H1 (cell line): ENCODE measurements at regions not wholly inside any gene's neighbourhood (a gene's known extent, or its start where the extent isn't known, plus 50 kb on each side); places are given as distances from the start of the nearest gene placed in this dataset.

Experiments
- CTCF ChIA-PET: fragments of 300-600 bp; sonication (Branson Sonifier 250); formaldehyde crosslinking; loops from one replicate; lab custom pipeline; 2021; ENCODE audit not compliant: partially characterized antibody; lab: Charles Lee
- POLR2A ChIA-PET: fragments of 300-600 bp; sonication (Branson Sonifier 250); formaldehyde crosslinking; loops from one replicate; lab custom pipeline; 2021; ENCODE audit warnings: inconsistent platforms; ENCODE audit not compliant: partially characterized antibody; lab: Charles Lee
- DNase-seq, 2 experiments: peaks; one replicate each; pipeline versions ENCODE4 v3.0.0 to v3.0.0-alpha.2; 2010 to 2022; ENCODE audit warnings: low spot score in 2 of 2, low read depth in 1 of 2, mixed read lengths in 1 of 2
- FAIRE-seq: peaks from 2 replicates; lab custom pipeline; 2011; peaks lifted over from hg19 to GRCh38; lab: Jason Lieb, UNC
- H2AFZ ChIP-seq: 2 replicates; pipeline ENCODE4 v1.8.1; 2012; ENCODE audit warnings: low read length, inconsistent platforms
- H2AK5ac ChIP-seq: 2 replicates; pipeline ENCODE4 v1.6.1; 2013; ENCODE audit warnings: low read depth, low read length
- H2BK120ac ChIP-seq: replicated peaks from 2 replicates; pipeline ENCODE3; 2013; ENCODE audit warnings: low read depth, low read length, inconsistent platforms
- H2BK12ac ChIP-seq: 2 replicates; pipeline ENCODE4 v1.6.1; 2013; ENCODE audit warnings: low read depth, low read length
- H2BK15ac ChIP-seq: 2 replicates; pipeline ENCODE4 v1.6.1; 2013; ENCODE audit warnings: low read length
- H2BK20ac ChIP-seq: 2 replicates; pipeline ENCODE4 v1.6.1; 2013; ENCODE audit warnings: low read length
- H2BK5ac ChIP-seq: 2 replicates; pipeline ENCODE4 v1.6.1; 2013; ENCODE audit warnings: low read depth, low read length
- H3K14ac ChIP-seq: 2 replicates; pipeline ENCODE4 v1.6.1; 2013; ENCODE audit warnings: inconsistent platforms; ENCODE audit not compliant: insufficient read length
- H3K18ac ChIP-seq: 2 replicates; pipeline ENCODE4 v1.6.1; 2013; ENCODE audit warnings: low read length; ENCODE audit errors: extremely low read depth
- H3K23ac ChIP-seq: 2 replicates; pipeline ENCODE4 v1.6.1; 2013; ENCODE audit warnings: inconsistent platforms; ENCODE audit not compliant: insufficient read length
- H3K23me2 ChIP-seq: 2 replicates; pipeline ENCODE4 v1.6.1; 2013; ENCODE audit warnings: low read depth, low read length
- H3K27ac ChIP-seq: 2 replicates; pipeline ENCODE4 v1.6.1; 2011; ENCODE audit warnings: low read depth, low read length, inconsistent platforms
- H3K27me3 ChIP-seq, 4 experiments: replicated peaks in 1 of 4; 1 replicate in 1 of 4; 2 replicates in 3 of 4; pipeline versions ENCODE4 v1.6.1 to v1.8.1; 2011 to 2013; ENCODE audit warnings: low read length in 3 of 4, mild to moderate bottlenecking in 3 of 4, inconsistent platforms in 2 of 4, mixed read lengths in 2 of 4, moderate library complexity in 1 of 4; ENCODE audit not compliant: control insufficient read depth in 3 of 4, insufficient read depth in 3 of 4; ENCODE audit errors: extremely low read depth in 1 of 4
- H3K36me3 ChIP-seq, 4 experiments: 2 replicates each; pipeline versions ENCODE4 v1.6.1 to v1.8.1; 2011 to 2013; ENCODE audit warnings: mild to moderate bottlenecking in 4 of 4, low read length in 3 of 4, moderate library complexity in 2 of 4, control low read depth in 1 of 4, inconsistent platforms in 1 of 4; ENCODE audit not compliant: insufficient read depth in 4 of 4, control insufficient read depth in 2 of 4
- H3K4ac ChIP-seq: replicated peaks from 2 replicates; pipeline ENCODE3; 2013; ENCODE audit warnings: low read length, low read depth, mixed read lengths, inconsistent platforms; ENCODE audit not compliant: insufficient read length
- H3K4me1 ChIP-seq, 4 experiments: replicated peaks in 1 of 4; 1 replicate in 1 of 4; 2 replicates in 3 of 4; pipeline versions ENCODE4 v1.6.1 to v1.8.1; 2011 to 2013; ENCODE audit warnings: low read length in 3 of 4, inconsistent platforms in 2 of 4, mixed read lengths in 1 of 4; ENCODE audit not compliant: insufficient read depth in 4 of 4, control insufficient read depth in 3 of 4
- H3K4me2 ChIP-seq, 2 experiments: 2 replicates each; pipeline versions ENCODE4 v1.6.1 to v1.8.1; 2011 to 2013; ENCODE audit warnings: low read depth in 2 of 2, low read length in 2 of 2, control low read depth in 1 of 2, inconsistent platforms in 1 of 2, mild to moderate bottlenecking in 1 of 2; ENCODE audit not compliant: insufficient read depth in 1 of 2
- H3K4me3 ChIP-seq, 4 experiments: fragments of 200-600, 300-600 bp in 1 of 4; sonication (generic), shearing (Covaris generic), sonication (Bioruptor Twin) in 1 of 4; 2 replicates each; pipeline versions ENCODE4 v1.5.1 to v1.8.1; 2011 to 2016; ENCODE audit warnings: low read length in 4 of 4, low read depth in 3 of 4, control low read depth in 2 of 4, inconsistent platforms in 2 of 4, mild to moderate bottlenecking in 2 of 4, mixed read lengths in 1 of 4, moderate library complexity in 1 of 4; ENCODE audit not compliant: insufficient read depth in 2 of 4; ENCODE audit errors: extremely low read depth in 1 of 4
- H3K56ac ChIP-seq: replicated peaks from 2 replicates; pipeline ENCODE3; 2013; ENCODE audit warnings: low read depth, mild to moderate bottlenecking, mixed read lengths, low read length, inconsistent platforms; ENCODE audit not compliant: insufficient read length
- H3K79me1 ChIP-seq: 2 replicates; pipeline ENCODE4 v1.6.1; 2013; ENCODE audit warnings: low read depth, low read length, control low read depth
- H3K79me2 ChIP-seq, 2 experiments: 2 replicates each; pipeline versions ENCODE4 v1.6.1 to v1.8.1; 2012 to 2013; ENCODE audit warnings: low read length in 2 of 2, mild to moderate bottlenecking in 2 of 2, inconsistent platforms in 1 of 2; ENCODE audit not compliant: insufficient read depth in 2 of 2, control insufficient read depth in 1 of 2
- H3K9ac ChIP-seq, 4 experiments: replicated peaks in 1 of 4; 1 replicate in 1 of 4; 2 replicates in 3 of 4; pipeline versions ENCODE4 v1.6.1 to v1.8.1; 2011 to 2013; ENCODE audit warnings: low read depth in 3 of 4, low read length in 3 of 4, control low read depth in 2 of 4, mild to moderate bottlenecking in 2 of 4, moderate library complexity in 2 of 4, inconsistent platforms in 1 of 4; ENCODE audit errors: extremely low read depth in 1 of 4
- H3K9me3 ChIP-seq, 2 experiments: 2 replicates each; pipeline versions ENCODE4 v1.6.1 to v1.8.1; 2012 to 2013; ENCODE audit warnings: mild to moderate bottlenecking in 2 of 2, moderate library complexity in 2 of 2, control low read depth in 1 of 2, inconsistent platforms in 1 of 2, low read depth in 1 of 2, low read length in 1 of 2, mixed read lengths in 1 of 2; ENCODE audit not compliant: insufficient read depth in 2 of 2
- H4K20me1 ChIP-seq, 2 experiments: replicated peaks in 1 of 2; 2 replicates each; pipeline versions ENCODE3 to v1.8.1; 2011 to 2013; ENCODE audit warnings: inconsistent platforms in 2 of 2, low read length in 2 of 2, mild to moderate bottlenecking in 1 of 2; ENCODE audit not compliant: insufficient read depth in 2 of 2, control insufficient read depth in 1 of 2
- H4K5ac ChIP-seq: 2 replicates; pipeline ENCODE4 v1.6.1; 2013; ENCODE audit warnings: low read length, low read depth, mixed read lengths, inconsistent platforms; ENCODE audit not compliant: insufficient read length
- H4K8ac ChIP-seq: 2 replicates; pipeline ENCODE4 v1.8.0; 2013; ENCODE audit warnings: mild to moderate bottlenecking, moderate library complexity, low read length, inconsistent platforms; ENCODE audit not compliant: insufficient read depth; ENCODE audit errors: extremely low read depth
- H4K91ac ChIP-seq: replicated peaks from 2 replicates; pipeline ENCODE3; 2013; ENCODE audit warnings: low read length, mixed read lengths, inconsistent platforms; ENCODE audit not compliant: insufficient read length
- BCL11A ChIP-seq, 2 experiments: IDR thresholded peaks; one replicate each; pipeline ENCODE4 v1.6.1; 2011; ENCODE audit warnings: low read depth in 2 of 2, low read length in 2 of 2, mild to moderate bottlenecking in 2 of 2
- CEBPB ChIP-seq: IDR thresholded peaks from 2 replicates; pipeline ENCODE4 v1.6.1; 2012; ENCODE audit warnings: low read depth, low read length
- CHD1 ChIP-seq: IDR thresholded peaks from 2 replicates; pipeline ENCODE4 v1.6.1; 2012; ENCODE audit warnings: low read depth, low read length, improper control_type of control experiment
- CTCF ChIP-seq, 3 experiments: IDR thresholded peaks; 1 replicate in 2 of 3; 2 replicates in 1 of 3; pipeline versions ENCODE4 v1.5.1 to v1.6.1; 2011; ENCODE audit warnings: low read length in 3 of 3, mild to moderate bottlenecking in 3 of 3, inconsistent platforms in 2 of 3, low read depth in 1 of 3, moderate library complexity in 1 of 3; ENCODE audit not compliant: insufficient read depth in 1 of 3; ENCODE audit errors: control extremely low read depth in 1 of 3
- KDM4A ChIP-seq: IDR thresholded peaks from one replicate; pipeline ENCODE4 v1.7.1; 2012; ENCODE audit warnings: low read depth, mild to moderate bottlenecking, moderate library complexity, low read length, inconsistent platforms; ENCODE audit not compliant: severe bottlenecking
- POLR2A ChIP-seq, 2 experiments: IDR thresholded peaks; 1 replicate in 1 of 2; 2 replicates in 1 of 2; pipeline ENCODE4 v1.6.1; 2011; ENCODE audit warnings: low read depth in 2 of 2, low read length in 2 of 2, mild to moderate bottlenecking in 2 of 2; ENCODE audit errors: control extremely low read depth in 1 of 2
- POLR2AphosphoS5 ChIP-seq: IDR thresholded peaks from 2 replicates; pipeline ENCODE4 v1.6.1; 2011; ENCODE audit warnings: low read depth, low read length
- RAD21 ChIP-seq, 2 experiments: IDR thresholded peaks in 1 of 2; conservative IDR thresholded peaks in 1 of 2; 2 replicates each; pipeline ENCODE4 v1.6.1; 2011; ENCODE audit warnings: low read depth in 2 of 2, low read length in 2 of 2, improper control_type of control experiment in 1 of 2, inconsistent platforms in 1 of 2, mild to moderate bottlenecking in 1 of 2, moderate library complexity in 1 of 2
- RNF2 ChIP-seq: fragments of 200-900, 300-1000 bp; sonication (generic); IDR thresholded peaks from 2 replicates; pipeline ENCODE4 v1.7.1; 2016; ENCODE audit warnings: borderline replicate concordance, low read depth, mild to moderate bottlenecking, antibody characterized with exemption, low read length; ENCODE audit not compliant: poor library complexity, severe bottlenecking; ENCODE audit errors: missing control alignments
- TBP ChIP-seq: IDR thresholded peaks from 2 replicates; pipeline ENCODE4 v1.6.1; 2011; ENCODE audit warnings: low read depth, low read length, improper control_type of control experiment

- H3K79me2 ChIP-seq, result no peaks in the 10 kb centered on the region
- H2BK12ac ChIP-seq, result no peak overlapping the region
- H2BK5ac ChIP-seq, result no peak overlapping the region
- ChIA-PET CTCF (interaction anchor here (0.6 to 0.9 kb wide), 2 partner anchors 230 to 263 kb away, joined by 4 read pairs; no protein-coding TSS in a partner anchor), POLR2A (no interaction called here)
- H3K4me2 ChIP-seq, result no peak overlapping the region
- H3K4me3 ChIP-seq, result no peak overlapping the region
- no peaks in the 10 kb centered on the region for H3K9me3 ChIP-seq
- no peak overlapping the region for H4K91ac ChIP-seq
- peaks cover 0 to 7% (median 1%) of the 10 kb centered on the region in 4 experiments; a peak in 2 of 7 replicates for H3K4me1 ChIP-seq
- no peak overlapping the region for H3K14ac ChIP-seq
- no peaks in the 10 kb centered on the region for H4K20me1 ChIP-seq
- no peaks in the 10 kb centered on the region for H3K79me1 ChIP-seq
- H4K8ac ChIP-seq, result no peak overlapping the region
- H3K4ac ChIP-seq, result no peak overlapping the region
- no peak overlapping the region for H2BK20ac ChIP-seq
- no peak overlapping the region for H2BK15ac ChIP-seq
- no peak for DNase-seq
- H3K27me3 ChIP-seq, result no peaks in the 10 kb centered on the region; a peak in 1 of 7 replicates
- no peak overlapping the region for H3K56ac ChIP-seq
- no peak overlapping the region for H3K27ac ChIP-seq
- TF ChIP-seq POLR2A (IDR thresholded peaks at IDR 0.05; ENCODE audit: control extremely low read depth in 1 of 2, low read depth in 2 of 2, low read length in 2 of 2), result no peak
- TF ChIP-seq CTCF (IDR thresholded peaks at IDR 0.05; ENCODE audit: control extremely low read depth in 1 of 3, insufficient read depth in 1 of 3, low read depth in 1 of 3, low read length in 3 of 3), result peak in 1 of 3 experiments; percentile 23; a peak in 1 of 4 replicates
- TF ChIP-seq TBP, result no peak
- no peak for TF ChIP-seq KDM4A
- no peak for TF ChIP-seq POLR2AphosphoS5
- TF ChIP-seq CEBPB, result no peak
- no peak for TF ChIP-seq BCL11A (IDR thresholded peaks at IDR 0.05; ENCODE audit: low read depth in 2 of 2, low read length in 2 of 2)
- no peak for TF ChIP-seq CHD1
- TF ChIP-seq RAD21 (IDR thresholded peaks at IDR 0.05 in 1 of 2, conservative IDR thresholded peaks at IDR 0.05 in 1 of 2; ENCODE audit: low read depth in 2 of 2, low read length in 2 of 2), result peak; percentile 60 to 71
- no peak for TF ChIP-seq RNF2
- TF ChIP-seq, all 59 proteins: peak for 2
- H3K18ac ChIP-seq, result no peak overlapping the region
- no peak overlapping the region for H2BK120ac ChIP-seq
- no peak overlapping the region for H4K5ac ChIP-seq
- H3K23me2 ChIP-seq, result no peaks in the 10 kb centered on the region
- no peak overlapping the region for H3K23ac ChIP-seq
- no peak for FAIRE-seq
- H3K9ac ChIP-seq, result no peak overlapping the region
- H3K36me3 ChIP-seq, result no peaks in the 10 kb centered on the region
- no peak overlapping the region for H2AFZ ChIP-seq
- no peak overlapping the region for H2AK5ac ChIP-seq
Measured at GRCh38 chr3:64763980-64764379, 76.2 kb upstream of the ADAMTS9 start.
